C1 segment of cervical spinal cord (tissue), 14 donors: ENCODE measurements at regions not wholly inside any gene's neighbourhood (a gene's known extent, or its start where the extent isn't known, plus 50 kb on each side); places are given as distances from the start of the nearest gene placed in this dataset.
"Not testable (repeated sequence)": the region's sequence is repeated elsewhere in the genome, so short reads cannot be mapped to it uniquely, and the experiment has no call there.

Source experiments
- DNase-seq, 14 donors: peaks; one replicate each; lab custom pipeline; 2025; lab: John Stamatoyannopoulos, UW

GRCh38 chr13:90713441-90714133 lies 633.9 kb upstream of the MIR17HG start:
- no peak for DNase-seq

GRCh38 chr13:90715485-90715884 lies 632.0 kb upstream of the MIR17HG start:
- DNase-seq, result no peak

GRCh38 chr13:90717451-90717936 lies 630.0 kb upstream of the MIR17HG start:
- no peak for DNase-seq

- no peak for DNase-seq
Measured at GRCh38 chr13:90719461-90719860, 628.0 kb upstream of the MIR17HG start.

- DNase-seq, result no peak
Measured at GRCh38 chr13:90721937-90722336, 625.5 kb upstream of the MIR17HG start.

GRCh38 chr13:90723381-90723780 lies 624.1 kb upstream of the MIR17HG start:
- DNase-seq, result no peak

- no peak for DNase-seq
Measured at GRCh38 chr13:90726375-90726774, 621.1 kb upstream of the MIR17HG start.

- DNase-seq, result no peak
Measured at GRCh38 chr13:90732049-90732448, 615.4 kb upstream of the MIR17HG start.

- DNase-seq, result not testable (repeated sequence)
Measured at GRCh38 chr13:90734497-90734896, 613.0 kb upstream of the MIR17HG start.

GRCh38 chr13:90738881-90739280 lies 608.6 kb upstream of the MIR17HG start:
- no peak for DNase-seq

- no peak for DNase-seq
Measured at GRCh38 chr13:90740099-90740498, 607.4 kb upstream of the MIR17HG start.

- no peak for DNase-seq
Measured at GRCh38 chr13:90742381-90742780, 605.1 kb upstream of the MIR17HG start.

- no peak for DNase-seq
Measured at GRCh38 chr13:90746230-90746629, 601.3 kb upstream of the MIR17HG start.

GRCh38 chr13:90750021-90750420 lies 597.5 kb upstream of the MIR17HG start:
- no peak for DNase-seq

GRCh38 chr13:90751026-90751425 lies 596.5 kb upstream of the MIR17HG start:
- no peak for DNase-seq

GRCh38 chr13:90752070-90752469 lies 595.4 kb upstream of the MIR17HG start:
- no peak for DNase-seq

- DNase-seq, result no peak
Measured at GRCh38 chr13:90757127-90757680, 590.3 kb upstream of the MIR17HG start.

- DNase-seq, result no peak
Measured at GRCh38 chr13:90760639-90761038, 586.8 kb upstream of the MIR17HG start.

GRCh38 chr13:90763476-90764150 lies 583.9 kb upstream of the MIR17HG start:
- DNase-seq, result no peak

- DNase-seq, result no peak
Measured at GRCh38 chr13:90766386-90766902, 581.0 kb upstream of the MIR17HG start.

- no peak for DNase-seq
Measured at GRCh38 chr13:90768116-90768515, 579.4 kb upstream of the MIR17HG start.

- DNase-seq, result no peak
Measured at GRCh38 chr13:90769387-90769786, 578.1 kb upstream of the MIR17HG start.

- no peak for DNase-seq
Measured at GRCh38 chr13:90770334-90770733, 577.2 kb upstream of the MIR17HG start.
